GM18858 (cell line): ENCODE measurements at regions not wholly inside any gene's neighbourhood (a gene's known extent, or its start where the extent isn't known, plus 50 kb on each side); places are given as distances from the start of the nearest gene placed in this dataset.
"Not testable (repeated sequence)": the region's sequence is repeated elsewhere in the genome, so short reads cannot be mapped to it uniquely, and the experiment has no call there.

ENCODE experiments used
- ATAC-seq: cut with Tn5 transposase; IDR thresholded peaks from one replicate; pipeline ENCODE4 v1.9.1; 2021; ENCODE audit not compliant: unreplicated experiment

- ATAC-seq = not testable (repeated sequence)
These were observed 55.3 kb upstream of the THOC2 start for GRCh38 chrX:123788193-123788592.

DNA sequence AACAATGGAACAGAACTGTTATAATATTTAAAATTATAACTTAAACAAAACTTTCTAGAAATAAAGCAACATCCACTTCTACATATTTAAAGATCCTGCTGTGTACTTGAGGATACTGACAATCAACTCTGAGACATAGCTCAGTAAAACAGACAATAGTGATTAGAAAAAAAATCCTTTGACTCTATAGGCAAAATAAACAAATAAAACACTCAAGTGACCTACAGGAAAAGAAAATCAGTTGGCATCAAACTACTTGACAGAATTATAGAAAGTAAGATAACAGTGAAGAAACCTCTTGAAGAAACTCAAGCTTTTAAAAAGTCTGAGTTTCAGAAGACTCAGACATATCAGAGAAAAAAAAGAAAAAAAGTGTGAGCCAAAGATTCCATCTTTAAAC is 55.9 kb upstream of the THOC2 start:
- no peak for ATAC-seq

GRCh38 chrX:123797543-123798447 is 62.1 kb upstream of the XIAP start:
- ATAC-seq = peak; percentile 33

GRCh38 chrX:123798706-123799430 is 61.0 kb upstream of the XIAP start:
- not testable (repeated sequence) for ATAC-seq

DNA sequence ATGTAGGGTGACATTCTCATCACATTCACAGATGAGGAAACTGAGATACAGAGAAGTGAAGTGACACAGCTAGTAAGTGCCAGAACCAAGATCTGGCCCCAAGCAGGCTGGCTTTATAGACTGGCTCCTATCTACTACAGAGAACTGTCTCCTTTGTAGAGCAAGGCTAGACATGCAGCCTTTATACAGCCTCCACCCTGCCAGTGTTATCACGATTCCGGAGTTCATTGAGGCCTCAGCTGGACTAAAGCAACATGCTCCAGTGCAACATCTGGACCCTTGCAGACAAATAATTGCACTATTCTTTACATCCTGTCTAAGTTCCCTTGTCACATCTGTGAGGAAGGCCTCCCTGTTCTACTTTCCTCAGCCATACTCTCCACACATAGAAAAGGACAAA is 58.0 kb upstream of the XIAP start:
- no peak for ATAC-seq

DNA sequence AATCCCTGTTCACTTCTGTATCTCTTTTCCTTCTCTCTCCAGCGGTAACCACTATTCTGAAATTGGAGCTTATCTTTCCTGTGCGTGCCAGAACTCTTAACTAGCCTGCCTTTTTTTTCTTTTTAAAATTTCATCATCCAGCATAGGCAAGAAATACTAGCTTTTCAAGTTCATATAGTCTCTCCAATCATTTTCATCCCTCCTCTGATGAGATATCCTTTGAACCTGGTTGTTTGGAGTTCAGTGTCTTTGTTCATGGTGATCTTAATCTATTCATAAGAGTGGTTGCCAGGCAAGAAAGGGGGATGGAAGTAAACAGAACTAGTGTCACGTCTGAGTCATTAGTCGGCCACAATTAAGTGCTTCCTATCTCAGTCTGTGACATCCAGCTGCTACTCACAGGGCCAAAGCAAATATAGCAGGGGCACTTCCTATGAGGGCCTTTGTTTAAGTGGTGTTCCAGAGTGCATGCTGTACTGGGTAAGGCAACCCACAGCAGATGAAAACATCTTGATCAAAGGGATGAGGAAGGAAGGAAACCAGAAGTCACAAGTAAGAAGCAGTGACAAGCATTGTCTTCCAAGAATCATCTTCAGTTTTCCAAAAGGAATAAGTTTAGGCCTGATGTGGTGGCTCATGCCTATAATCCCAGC is 56.4 kb upstream of the XIAP start:
- ATAC-seq = peak; percentile 71

DNA sequence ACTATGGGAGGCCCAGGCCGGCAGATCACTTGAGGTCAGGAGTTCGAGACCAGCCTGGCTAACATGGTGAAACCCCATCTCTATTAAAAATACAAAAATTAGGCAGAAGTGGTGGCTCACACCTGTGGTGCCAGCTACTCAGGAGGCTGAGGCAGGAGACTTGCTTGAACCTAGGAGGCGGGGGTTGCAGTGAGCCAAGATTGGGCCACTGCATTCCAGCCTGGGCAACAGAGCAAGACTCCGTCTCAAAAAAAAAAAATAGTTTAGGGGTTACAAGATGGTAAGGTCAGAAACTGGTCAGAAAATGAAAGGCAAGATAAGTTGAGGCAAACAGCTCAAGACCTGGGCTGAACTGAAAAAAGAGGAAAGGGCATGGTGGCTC is 55.9 kb upstream of the XIAP start:
- ATAC-seq = not testable (repeated sequence)

DNA sequence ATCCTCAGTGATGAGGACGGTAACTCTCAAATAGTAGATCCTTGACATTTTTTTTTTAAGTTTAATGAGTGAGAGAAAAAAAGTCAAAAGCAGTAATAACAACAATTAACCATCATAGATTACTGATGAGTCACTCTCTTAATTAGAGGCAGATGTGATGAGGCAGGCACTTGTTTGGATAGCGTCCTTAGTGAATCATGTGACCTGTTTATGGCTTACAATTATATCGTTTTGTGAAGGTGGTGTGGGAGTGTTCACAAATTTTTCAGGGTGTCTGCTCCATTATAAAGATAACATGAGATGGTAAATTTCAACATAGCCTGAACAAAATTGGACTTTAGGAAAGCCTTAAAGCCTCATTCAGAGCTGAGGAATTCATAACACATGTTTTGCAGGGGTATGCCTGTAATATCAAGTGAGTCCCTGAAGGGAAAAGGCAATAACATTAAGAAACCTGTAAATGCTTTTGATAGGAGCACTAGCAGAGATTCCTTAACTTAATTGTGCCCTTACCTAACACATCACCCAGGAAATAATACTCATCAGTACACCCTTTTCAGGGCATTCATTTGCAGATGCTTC is 51.9 kb upstream of the XIAP start:
- ATAC-seq = no peak

DNA sequence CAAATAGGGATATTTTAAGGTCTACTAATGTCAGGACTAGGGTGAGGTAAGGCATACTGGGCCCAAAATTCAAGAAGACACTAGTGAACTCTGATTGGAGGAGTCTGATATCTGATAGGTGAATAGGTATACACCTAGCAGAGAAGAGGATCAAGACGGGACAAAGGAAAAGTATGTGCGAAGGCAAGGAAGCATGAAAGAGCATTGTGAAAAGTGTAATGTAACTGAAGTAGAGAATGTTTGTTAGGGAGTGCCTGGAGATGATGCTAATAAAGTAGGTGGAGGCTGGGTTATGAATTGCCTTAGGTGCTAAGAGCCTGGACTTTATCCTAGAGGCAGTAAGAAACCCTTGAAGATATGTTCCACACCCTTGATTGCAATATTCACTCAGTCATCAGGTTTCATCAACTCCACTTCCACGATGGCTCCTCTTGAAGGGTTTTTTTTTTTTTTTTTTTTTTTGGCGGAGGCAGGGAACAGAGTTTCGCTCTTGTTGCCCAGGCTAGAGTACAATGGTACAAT is 49.9 kb upstream of the XIAP start:
- ATAC-seq = no peak
